ENCODE measurements at regions not wholly inside any gene's neighbourhood (a gene's known extent, or its start where the extent isn't known, plus 50 kb on each side); places are given as distances from the start of the nearest gene placed in this dataset.

DNA sequence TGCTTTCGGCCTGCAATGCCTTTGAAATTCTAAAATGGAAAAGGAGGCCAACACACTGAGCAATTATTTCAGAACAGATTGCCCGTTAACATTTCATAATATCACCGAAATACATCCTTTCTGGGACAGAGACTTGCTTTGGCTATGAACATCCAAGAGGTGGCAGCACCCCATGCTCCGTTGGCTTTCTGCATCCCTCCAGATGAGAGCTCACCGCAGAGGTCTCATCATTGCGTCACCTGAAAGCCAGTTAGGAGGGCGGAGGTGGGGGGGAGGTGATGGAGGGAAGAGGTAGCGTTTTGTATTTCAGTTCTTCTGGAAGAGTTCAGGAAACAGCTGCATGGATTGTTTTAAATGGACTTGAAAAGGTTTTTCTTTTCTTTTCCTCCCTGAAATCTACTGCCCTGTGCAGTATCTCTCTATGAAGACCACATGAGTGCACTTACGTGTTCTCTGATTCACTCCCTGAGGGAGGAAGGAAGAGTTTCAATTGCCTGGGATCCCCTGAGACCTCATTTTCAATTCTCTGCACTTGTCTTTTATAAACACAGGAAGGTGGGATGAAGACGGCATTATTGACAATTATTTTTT is 166.8 kb upstream of the PGRMC2 start:
- in situ Hi-C loops (cut with MboI; ENCODE audit: low sequenced_read_pairs): loop anchor here (5.0 to 10.0 kb wide), 2 partner anchors 260 to 408 kb away; no protein-coding TSS in a partner anchor
- no peak for TF ChIP-seq USF2 (IDR thresholded peaks at IDR 0.05; ENCODE audit: low read depth, low read length)
- no peak for TF ChIP-seq RFX5 (IDR thresholded peaks at IDR 0.05; ENCODE audit: low read depth, low read length)
- no peak for TF ChIP-seq BHLHE40 (IDR thresholded peaks at IDR 0.05; ENCODE audit: low read depth, low read length)
- no peak for TF ChIP-seq RCOR1 (IDR thresholded peaks at IDR 0.05; ENCODE audit: insufficient replicate concordance, low read length)
- TF ChIP-seq CHD1 (IDR thresholded peaks at IDR 0.05; ENCODE audit: low read depth, low read length): no peak
- no peak for TF ChIP-seq MAFK (IDR thresholded peaks at IDR 0.05; ENCODE audit: low read depth, low read length)
- peak; percentile 93 for TF ChIP-seq SMC3 (IDR thresholded peaks at IDR 0.05; ENCODE audit: low read depth, low read length)
- peak; percentile 19; the same call in 1 of the 2 replicates for TF ChIP-seq FOS (IDR thresholded peaks at IDR 0.05; ENCODE audit: low read depth, low read length)
- peak; percentile 77; the same call in 1 of the 2 replicates for TF ChIP-seq MAZ (IDR thresholded peaks at IDR 0.05; ENCODE audit: borderline replicate concordance, low read depth, low read length)
- no peak for TF ChIP-seq MXI1 (IDR thresholded peaks at IDR 0.05; ENCODE audit: borderline replicate concordance, low read depth, low read length)
- TF ChIP-seq, protein P1, sequence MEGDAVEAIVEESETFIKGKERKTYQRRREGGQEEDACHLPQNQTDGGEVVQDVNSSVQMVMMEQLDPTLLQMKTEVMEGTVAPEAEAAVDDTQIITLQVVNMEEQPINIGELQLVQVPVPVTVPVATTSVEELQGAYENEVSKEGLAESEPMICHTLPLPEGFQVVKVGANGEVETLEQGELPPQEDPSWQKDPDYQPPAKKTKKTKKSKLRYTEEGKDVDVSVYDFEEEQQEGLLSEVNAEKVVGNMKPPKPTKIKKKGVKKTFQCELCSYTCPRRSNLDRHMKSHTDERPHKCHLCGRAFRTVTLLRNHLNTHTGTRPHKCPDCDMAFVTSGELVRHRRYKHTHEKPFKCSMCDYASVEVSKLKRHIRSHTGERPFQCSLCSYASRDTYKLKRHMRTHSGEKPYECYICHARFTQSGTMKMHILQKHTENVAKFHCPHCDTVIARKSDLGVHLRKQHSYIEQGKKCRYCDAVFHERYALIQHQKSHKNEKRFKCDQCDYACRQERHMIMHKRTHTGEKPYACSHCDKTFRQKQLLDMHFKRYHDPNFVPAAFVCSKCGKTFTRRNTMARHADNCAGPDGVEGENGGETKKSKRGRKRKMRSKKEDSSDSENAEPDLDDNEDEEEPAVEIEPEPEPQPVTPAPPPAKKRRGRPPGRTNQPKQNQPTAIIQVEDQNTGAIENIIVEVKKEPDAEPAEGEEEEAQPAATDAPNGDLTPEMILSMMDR (conservative IDR thresholded peaks at IDR 0.05; ENCODE audit: low read depth, low read length): peak; percentile 95
- TF ChIP-seq NFE2L2 (IDR thresholded peaks at IDR 0.05; ENCODE audit: low read depth, low read length): no peak
- peak; percentile 44; the same call in 1 of the 2 replicates for TF ChIP-seq POLR2A (IDR thresholded peaks at IDR 0.05; ENCODE audit: low read depth, low read length)
- peak; percentile 98 for TF ChIP-seq RAD21 (IDR thresholded peaks at IDR 0.05; ENCODE audit: low read length)

More for the DNA sequence above, 166.8 kb upstream of the PGRMC2 start:
- ATAC-seq (ENCODE audit: low read depth) (peak; percentile 95), DNase-seq (peak; percentile 97)
- H2BK20ac ChIP-seq (ENCODE audit: low read depth, low read length): peak overlapping the region; percentile 95
- H2BK120ac ChIP-seq (ENCODE audit: low read depth, low read length): peak overlapping the region; percentile 92
- H3K56ac ChIP-seq (ENCODE audit: extremely low read depth, insufficient read depth, low read length): peak overlapping the region; percentile 37
- H3K27me3 ChIP-seq (ENCODE audit: control insufficient read depth, insufficient read depth, low read length): no peaks in the 10 kb centered on the region
- WGBS, 2 experiments (ENCODE audit: extremely low coverage in 2 of 2, insufficient read length in 1 of 2): no CpG with 5 or more reads among the region's 10 CpGs
- peak overlapping the region; percentile 67; the same call in 1 of the 2 replicates for H3K23ac ChIP-seq (ENCODE audit: low read depth, low read length)
- peak overlapping the region; percentile 56 for H4K91ac ChIP-seq (ENCODE audit: insufficient read depth, low read depth, low read length)
- H3K4ac ChIP-seq (ENCODE audit: low read depth, low read length): peak overlapping the region; percentile 91
- peaks cover 20% of the 10 kb centered on the region for H3K4me1 ChIP-seq (ENCODE audit: control insufficient read depth, insufficient read depth, low read length)
- ChIA-PET POLR2A (ENCODE audit: unreplicated experiment) (no interaction called here), CTCF (interaction anchor here (0.6 to 1.9 kb wide), 12 partner anchors 9 to 415 kb away, joined by 3 to 6 read pairs (median 3); no protein-coding TSS in a partner anchor)
- H3K9me3 ChIP-seq (ENCODE audit: control insufficient read depth, insufficient read depth, low read length): no peaks in the 10 kb centered on the region
- peak overlapping the region; percentile 89 for H2BK15ac ChIP-seq (ENCODE audit: low read depth, low read length)
- H4K8ac ChIP-seq (ENCODE audit: low read depth in 2 of 2, low read length in 2 of 2): peak overlapping the region; percentile 45 to 86; a peak in 3 of 4 replicates
- no peaks in the 10 kb centered on the region for H4K20me1 ChIP-seq (ENCODE audit: insufficient read depth, low read length)
- dilution Hi-C loops (cut with HindIII; ENCODE audit: low sequenced_read_pairs, unreplicated experiment): no loop called here
- H2BK5ac ChIP-seq (ENCODE audit: low read depth, low read length, poor library complexity, severe bottlenecking): peak overlapping the region; percentile 88
- peak overlapping the region; percentile 10; the same call in 1 of the 2 replicates for H3K4me3 ChIP-seq (ENCODE audit: insufficient read depth, low read depth, low read length)
- H2AFZ ChIP-seq (replicated peaks; ENCODE audit: low read length, poor library complexity): peak overlapping the region; percentile 77
- peaks cover 17% of the 10 kb centered on the region for H3K9me1 ChIP-seq (ENCODE audit: insufficient read depth, low read length)
- H4K5ac ChIP-seq (ENCODE audit: low read depth, low read length): peak overlapping the region; percentile 96; the same call in 1 of the 2 replicates
- H3K36me3 ChIP-seq (ENCODE audit: control insufficient read depth, insufficient read depth, low read length): no peaks in the 10 kb centered on the region
- BruUV-seq (replicated peaks): no TSS peak
- H3K18ac ChIP-seq (ENCODE audit: low read depth, low read length): peak overlapping the region; percentile 90; the same call in 1 of the 2 replicates
- 0 out of 4 replicates have a peak, but pooled peaks cover 0 to 4% of the 10 kb centered on the region in 2 experiments for H3K79me1 ChIP-seq (ENCODE audit: low read depth in 1 of 2, low read length in 2 of 2)
- H3K9ac ChIP-seq (ENCODE audit: low read depth, low read length): peak overlapping the region; percentile 34; the same call in 1 of the 2 replicates
- H2AK5ac ChIP-seq (ENCODE audit: low read depth, low read length): peak overlapping the region; percentile 98; the same call in 1 of the 2 replicates
- H3K27ac ChIP-seq (ENCODE audit: insufficient read depth, low read length): peak overlapping the region; percentile 3; the same call in 1 of the 2 replicates
- peak overlapping the region; percentile 61 for H2AK9ac ChIP-seq (replicated peaks; ENCODE audit: low read depth, low read length, poor library complexity)
- peak overlapping the region; percentile 80; the same call in 1 of the 2 replicates for H3K14ac ChIP-seq (replicated peaks; ENCODE audit: low read depth, low read length)
- intact Hi-C loops (cut with micrococcal nuclease): loop anchor here (1.0 to 10.0 kb wide), 10 partner anchors 67 to 638 kb away; partner anchors contain the start of genes JADE1, PGRMC2 and SCLT1
- peak overlapping the region; percentile 48 for H3K4me2 ChIP-seq (ENCODE audit: low read depth, low read length)

All from IMR-90 (cell line).